ENCODE measurements at regions not wholly inside any gene's neighbourhood (a gene's known extent, or its start where the extent isn't known, plus 50 kb on each side); places are given as distances from the start of the nearest gene placed in this dataset.

GRCh38 chr7:42858570-42858969 lies 53.3 kb downstream of the C7orf25 start:
- DNase-seq (ENCODE audit: low read depth in 3 of 3, low spot score in 2 of 3): no peak

- no peak for DNase-seq (ENCODE audit: low read depth in 3 of 3, low spot score in 2 of 3)
Observed at GRCh38 chr7:42856605-42856987, 55.3 kb downstream of the C7orf25 start.

GRCh38 chr7:42854571-42855118 lies 57.2 kb downstream of the C7orf25 start:
- no peak for DNase-seq (ENCODE audit: low read depth in 3 of 3, low spot score in 2 of 3)

- no peak for DNase-seq (ENCODE audit: low read depth in 3 of 3, low spot score in 2 of 3)
Observed at GRCh38 chr7:42852531-42852930, 59.3 kb downstream of the C7orf25 start.

- no peak for DNase-seq (ENCODE audit: low read depth in 3 of 3, low spot score in 2 of 3)
Observed at GRCh38 chr7:42843205-42843800, 68.6 kb downstream of the C7orf25 start.

GRCh38 chr7:42834676-42835075 lies 77.2 kb downstream of the C7orf25 start:
- DNase-seq (ENCODE audit: low read depth in 3 of 3, low spot score in 2 of 3): no peak

GRCh38 chr7:42833411-42833810 lies 78.5 kb downstream of the C7orf25 start:
- DNase-seq (ENCODE audit: low read depth in 3 of 3, low spot score in 2 of 3): no peak

GRCh38 chr7:42832667-42833066 lies 79.2 kb downstream of the C7orf25 start:
- no peak for DNase-seq (ENCODE audit: low read depth in 3 of 3, low spot score in 2 of 3)

GRCh38 chr7:42831718-42832522 lies 80.0 kb downstream of the C7orf25 start:
- DNase-seq (ENCODE audit: low read depth in 3 of 3, low spot score in 2 of 3): peak in 1 of 3 donors; percentile 55

GRCh38 chr7:42831006-42831717 lies 80.7 kb downstream of the C7orf25 start:
- DNase-seq (ENCODE audit: low read depth in 3 of 3, low spot score in 2 of 3): no peak

- no peak for DNase-seq (ENCODE audit: low read depth in 3 of 3, low spot score in 2 of 3)
Observed at GRCh38 chr7:42812779-42813178, 99.1 kb downstream of the C7orf25 start.

GRCh38 chr7:42805601-42806000 lies 106.3 kb downstream of the C7orf25 start:
- DNase-seq (ENCODE audit: low read depth in 3 of 3, low spot score in 2 of 3): no peak

- no peak for DNase-seq (ENCODE audit: low read depth in 3 of 3, low spot score in 2 of 3)
Observed at GRCh38 chr7:42794673-42795072, 117.2 kb downstream of the C7orf25 start.

GRCh38 chr7:42792841-42793240 lies 119.0 kb downstream of the C7orf25 start:
- DNase-seq (ENCODE audit: low read depth in 3 of 3, low spot score in 2 of 3): no peak

- DNase-seq (ENCODE audit: low read depth in 3 of 3, low spot score in 2 of 3): no peak
Observed at GRCh38 chr7:42790196-42790595, 121.7 kb downstream of the C7orf25 start.

GRCh38 chr7:42774436-42774835 lies 137.4 kb downstream of the C7orf25 start:
- no peak for DNase-seq (ENCODE audit: low read depth in 3 of 3, low spot score in 2 of 3)

- DNase-seq (ENCODE audit: low read depth in 3 of 3, low spot score in 2 of 3): no peak
Observed at GRCh38 chr7:42770114-42770513, 141.8 kb downstream of the C7orf25 start.

- DNase-seq (ENCODE audit: low read depth in 3 of 3, low spot score in 2 of 3): no peak
Observed at GRCh38 chr7:42768045-42768444, 143.8 kb downstream of the C7orf25 start.

- no peak for DNase-seq (ENCODE audit: low read depth in 3 of 3, low spot score in 2 of 3)
Observed at GRCh38 chr7:42766782-42767423, 145.0 kb downstream of the C7orf25 start.

GRCh38 chr7:42765931-42766330 lies 145.9 kb downstream of the C7orf25 start:
- DNase-seq (ENCODE audit: low read depth in 3 of 3, low spot score in 2 of 3): no peak

GRCh38 chr7:42763137-42763551 lies 148.7 kb downstream of the C7orf25 start:
- no peak for DNase-seq (ENCODE audit: low read depth in 3 of 3, low spot score in 2 of 3)

Measured in right renal cortex interstitium (tissue), 3 donors.